KMS-11 (cell line): ENCODE measurements at regions not wholly inside any gene's neighbourhood (a gene's known extent, or its start where the extent isn't known, plus 50 kb on each side); places are given as distances from the start of the nearest gene placed in this dataset.

Experiments used
- H2AFZ ChIP-seq: fragments of 200-600 bp; sonication (generic); 2 replicates; pipeline ENCODE4 v1.6.1; 2016; ENCODE audit warnings: antibody characterized with exemption, mixed run types, low read depth
- H3K27ac ChIP-seq: fragments of 200-600 bp; sonication (generic); 2 replicates; pipeline ENCODE4 v1.6.1; 2016; ENCODE audit warnings: mild to moderate bottlenecking, mixed run types
- H3K27me3 ChIP-seq: fragments of 200-600 bp; sonication (generic); 2 replicates; pipeline ENCODE4 v1.6.1; 2017; ENCODE audit warnings: mild to moderate bottlenecking, low read depth, mixed run types, moderate library complexity; ENCODE audit not compliant: insufficient read depth
- H3K36me3 ChIP-seq: fragments of 200-600 bp; sonication (generic); 2 replicates; pipeline ENCODE4 v1.6.1; 2017; ENCODE audit warnings: mild to moderate bottlenecking, mixed run types; ENCODE audit not compliant: insufficient read depth
- H3K4me1 ChIP-seq: fragments of 200-600 bp; sonication (generic); 2 replicates; pipeline ENCODE4 v1.6.1; 2016; ENCODE audit warnings: mild to moderate bottlenecking, low read depth, mixed run types; ENCODE audit not compliant: poor library complexity, severe bottlenecking
- H3K4me2 ChIP-seq: fragments of 200-600 bp; sonication (generic); 2 replicates; pipeline ENCODE4 v1.7.0; 2016; ENCODE audit warnings: mild to moderate bottlenecking, mixed run types
- H3K4me3 ChIP-seq: fragments of 200-600 bp; sonication (generic); IDR thresholded peaks from 2 replicates; pipeline ENCODE4 v1.6.1; 2017; ENCODE audit warnings: low read depth, low read length, mixed read lengths; ENCODE audit not compliant: insufficient read depth
- H3K79me2 ChIP-seq: fragments of 200-600 bp; sonication (generic); 2 replicates; pipeline ENCODE4 v1.6.1; 2016; ENCODE audit warnings: low read depth, mixed run types; ENCODE audit not compliant: insufficient read depth
- H3K9ac ChIP-seq: fragments of 200-600 bp; sonication (generic); 2 replicates; pipeline ENCODE4 v1.6.1; 2016; ENCODE audit warnings: mild to moderate bottlenecking, mixed run types
- H4K20me1 ChIP-seq: fragments of 200-600 bp; sonication (generic); 2 replicates; pipeline ENCODE4 v1.6.1; 2016; ENCODE audit warnings: mild to moderate bottlenecking, mixed run types; ENCODE audit not compliant: insufficient read depth
- TF ChIP-seq, protein P1 (sequence below): fragments of 200-600 bp; sonication (generic); conservative IDR thresholded peaks from 2 replicates; pipeline ENCODE4 v1.6.1; 2017; ENCODE audit warnings: low read depth, mild to moderate bottlenecking, antibody characterized with exemption, low read length, moderate library complexity, mixed read lengths

DNA sequence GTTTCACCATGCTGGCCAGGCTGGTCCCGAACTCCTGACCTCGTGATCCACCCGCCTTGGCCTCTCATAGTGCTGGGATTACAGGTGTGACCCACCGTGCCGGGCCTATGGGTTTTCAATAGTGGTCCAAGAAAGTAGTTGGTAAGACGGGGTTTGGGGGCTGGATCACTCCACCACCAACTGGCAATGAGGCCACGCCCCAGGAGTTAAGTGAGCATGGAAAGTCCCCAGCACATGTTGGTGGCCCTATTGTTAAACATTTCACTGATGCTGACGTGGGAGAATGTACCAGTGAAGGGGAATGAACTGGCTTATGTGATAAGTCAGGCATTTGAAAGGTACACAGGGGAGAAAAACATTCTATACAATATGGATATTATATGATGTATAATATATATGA lies 80.4 kb downstream of the CHRD start:
- Histone ChIP-seq H3K9ac (peak overlapping the region; percentile 51; the same call in 1 of the 2 replicates), H3K27ac (peak overlapping the region; percentile 86), H3K36me3 (no peaks in the 10 kb centered on the region), H4K20me1 (no peaks in the 10 kb centered on the region), H3K27me3 (no peaks in the 10 kb centered on the region), H3K4me3 (no peak overlapping the region), H3K4me2 (peak overlapping the region; percentile 70), H2AFZ (peak overlapping the region; percentile 55; the same call in 1 of the 2 replicates), H3K4me1 (peaks cover 27% of the 10 kb centered on the region), H3K79me2 (no peaks in the 10 kb centered on the region)
- TF ChIP-seq, protein P1, sequence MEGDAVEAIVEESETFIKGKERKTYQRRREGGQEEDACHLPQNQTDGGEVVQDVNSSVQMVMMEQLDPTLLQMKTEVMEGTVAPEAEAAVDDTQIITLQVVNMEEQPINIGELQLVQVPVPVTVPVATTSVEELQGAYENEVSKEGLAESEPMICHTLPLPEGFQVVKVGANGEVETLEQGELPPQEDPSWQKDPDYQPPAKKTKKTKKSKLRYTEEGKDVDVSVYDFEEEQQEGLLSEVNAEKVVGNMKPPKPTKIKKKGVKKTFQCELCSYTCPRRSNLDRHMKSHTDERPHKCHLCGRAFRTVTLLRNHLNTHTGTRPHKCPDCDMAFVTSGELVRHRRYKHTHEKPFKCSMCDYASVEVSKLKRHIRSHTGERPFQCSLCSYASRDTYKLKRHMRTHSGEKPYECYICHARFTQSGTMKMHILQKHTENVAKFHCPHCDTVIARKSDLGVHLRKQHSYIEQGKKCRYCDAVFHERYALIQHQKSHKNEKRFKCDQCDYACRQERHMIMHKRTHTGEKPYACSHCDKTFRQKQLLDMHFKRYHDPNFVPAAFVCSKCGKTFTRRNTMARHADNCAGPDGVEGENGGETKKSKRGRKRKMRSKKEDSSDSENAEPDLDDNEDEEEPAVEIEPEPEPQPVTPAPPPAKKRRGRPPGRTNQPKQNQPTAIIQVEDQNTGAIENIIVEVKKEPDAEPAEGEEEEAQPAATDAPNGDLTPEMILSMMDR, result no peak

DNA sequence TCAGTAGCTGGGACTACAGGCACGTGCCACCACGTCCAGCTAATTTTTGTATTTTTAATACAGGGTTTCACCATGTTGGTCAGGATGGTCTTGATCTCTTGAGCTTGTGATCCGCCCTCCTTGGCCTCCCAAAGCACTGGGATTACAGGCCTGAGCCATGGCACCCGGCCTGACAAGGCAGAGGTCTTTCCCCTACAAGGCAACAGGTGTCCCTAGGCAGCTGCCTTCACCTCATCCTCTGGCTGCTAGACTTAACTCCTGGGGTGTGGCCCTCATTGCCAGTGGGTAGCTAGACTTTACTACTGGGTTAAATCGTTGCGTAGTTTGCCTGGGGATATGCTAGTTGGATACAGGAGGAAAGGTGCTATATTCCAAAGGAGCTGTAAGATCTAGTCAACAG lies 81.4 kb downstream of the CHRD start:
- Histone ChIP-seq H3K36me3 (no peaks in the 10 kb centered on the region), H4K20me1 (no peaks in the 10 kb centered on the region), H3K79me2 (no peaks in the 10 kb centered on the region), H3K9ac (peak overlapping the region; percentile 51; the same call in 1 of the 2 replicates), H2AFZ (peak overlapping the region; percentile 55; the same call in 1 of the 2 replicates), H3K4me3 (no peak overlapping the region), H3K27me3 (no peaks in the 10 kb centered on the region), H3K4me1 (peaks cover 27% of the 10 kb centered on the region), H3K4me2 (no peak overlapping the region; the same call in 1 of the 2 replicates), H3K27ac (peak overlapping the region; percentile 86)
- TF ChIP-seq, protein P1, result no peak

DNA sequence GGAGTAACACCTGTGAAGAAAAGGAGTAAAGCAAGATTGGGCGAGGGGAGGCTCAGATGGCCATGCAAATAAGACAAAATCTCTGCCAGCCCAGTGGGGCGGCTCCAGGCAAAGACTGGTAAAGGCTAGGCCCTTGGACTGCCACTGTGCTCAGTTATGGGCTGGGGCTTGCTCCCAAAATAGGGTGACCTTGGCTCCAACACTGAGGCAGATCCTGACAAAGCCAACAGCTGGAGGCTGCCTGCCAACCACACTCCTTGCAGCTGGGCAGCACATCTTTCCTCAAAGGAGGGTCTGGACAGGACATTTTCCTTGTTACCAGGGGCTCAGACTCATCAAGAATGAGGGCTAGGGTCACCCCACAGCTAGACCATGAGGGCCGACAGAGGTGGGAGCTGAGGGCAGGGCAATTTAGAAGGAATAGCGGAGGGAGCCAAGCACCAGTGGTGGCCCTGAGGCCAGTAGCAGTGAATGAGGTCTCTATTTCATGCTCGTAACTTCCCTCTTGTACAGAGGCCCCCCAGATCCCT lies 86.1 kb downstream of the CHRD start:
- TF ChIP-seq, protein P1, result no peak
- H3K79me2 ChIP-seq, result no peaks in the 10 kb centered on the region
- no peak overlapping the region for H2AFZ ChIP-seq
- H3K27ac ChIP-seq, result no peak overlapping the region
- H3K36me3 ChIP-seq, result no peaks in the 10 kb centered on the region
- H3K9ac ChIP-seq, result no peak overlapping the region
- no peak overlapping the region for H3K4me2 ChIP-seq
- H4K20me1 ChIP-seq, result no peaks in the 10 kb centered on the region
- H3K4me3 ChIP-seq, result no peak overlapping the region
- no peaks in the 10 kb centered on the region for H3K27me3 ChIP-seq
- H3K4me1 ChIP-seq, result peaks cover 8% of the 10 kb centered on the region

DNA sequence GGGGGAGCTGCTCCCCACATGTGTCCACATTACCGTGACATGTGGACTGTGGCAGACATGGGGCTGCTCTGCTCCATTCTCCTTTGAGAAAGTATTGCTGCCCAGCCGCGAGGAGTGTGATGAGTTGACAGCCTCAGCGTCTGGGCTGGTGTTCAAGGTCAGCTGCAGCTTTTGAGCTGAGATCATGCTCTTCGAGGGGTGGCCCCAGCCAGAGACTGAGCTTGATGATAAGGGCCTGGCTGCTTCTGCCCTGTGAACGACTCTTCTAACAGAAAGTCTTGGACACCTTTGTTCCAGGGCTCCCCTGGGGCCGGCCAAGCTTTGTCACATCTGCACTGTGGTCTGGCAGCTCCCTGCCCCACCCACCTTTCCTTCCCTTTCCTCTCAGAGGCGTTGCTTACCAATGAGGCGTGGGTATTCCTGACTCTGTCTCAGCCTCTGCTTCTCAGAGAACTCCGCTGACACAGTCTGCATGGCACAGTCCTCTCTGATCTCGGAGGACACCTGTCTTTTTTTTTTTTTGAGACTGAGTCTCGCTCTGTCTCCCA lies 86.6 kb downstream of the CHRD start:
- Histone ChIP-seq H3K27ac (no peak overlapping the region), H3K9ac (no peak overlapping the region), H3K79me2 (no peaks in the 10 kb centered on the region), H2AFZ (no peak overlapping the region), H4K20me1 (no peaks in the 10 kb centered on the region), H3K36me3 (no peaks in the 10 kb centered on the region), H3K27me3 (no peaks in the 10 kb centered on the region), H3K4me3 (no peak overlapping the region), H3K4me2 (no peak overlapping the region), H3K4me1 (peaks cover 3% of the 10 kb centered on the region)
- TF ChIP-seq, protein P1, result no peak
